Thyroid gland (tissue), 4 donors: ENCODE measurements at regions not wholly inside any gene's neighbourhood (a gene's known extent, or its start where the extent isn't known, plus 50 kb on each side); places are given as distances from the start of the nearest gene placed in this dataset.

ENCODE experiments used
- CTCF ChIP-seq, 6 experiments: fragments of 200-600 bp in 3 of 6; fragments of 450-650 bp in 3 of 6; sonication (generic) in 3 of 6; IDR thresholded peaks; one replicate each; pipeline ENCODE4 v1.5.1; 2016 to 2019; ENCODE audit warnings: antibody characterized with exemption in 6 of 6, mild to moderate bottlenecking in 2 of 6, inconsistent platforms in 1 of 6, moderate library complexity in 1 of 6
- POLR2A ChIP-seq, 2 donors: fragments of 450-650 bp; IDR thresholded peaks; one replicate each; pipeline ENCODE4 v1.6.1; 2017; ENCODE audit warnings: antibody characterized with exemption in 2 of 2, mild to moderate bottlenecking in 2 of 2, moderate library complexity in 1 of 2

GRCh38 chr11:26839911-26840698 is 118.2 kb upstream of the SLC5A12 start:
- TF ChIP-seq CTCF (IDR thresholded peaks at IDR 0.05): no peak
- no peak for TF ChIP-seq POLR2A (IDR thresholded peaks at IDR 0.05)
